ENCODE measurements at regions not wholly inside any gene's neighbourhood (a gene's known extent, or its start where the extent isn't known, plus 50 kb on each side); places are given as distances from the start of the nearest gene placed in this dataset.

DNA sequence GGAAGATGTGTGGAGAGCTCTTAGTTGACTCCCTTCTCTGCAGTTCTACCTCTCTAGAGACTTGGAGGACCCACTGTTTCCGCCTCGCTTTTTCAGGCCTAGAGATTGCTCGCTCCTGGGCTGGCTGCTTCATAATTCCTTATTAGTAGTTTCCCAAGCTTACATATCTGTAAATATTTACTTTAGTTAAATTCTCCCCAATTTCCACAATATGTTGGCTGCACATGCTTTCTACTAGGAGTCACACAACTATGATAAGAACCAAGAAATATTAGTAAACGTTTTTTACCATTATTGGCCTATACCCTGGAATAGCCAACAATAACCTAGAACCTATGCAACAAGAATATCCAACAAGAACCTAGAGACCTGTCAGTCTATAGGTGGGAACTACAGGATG lies 129.0 kb upstream of the RUNX1 start:
- no TSS peak for BruUV-seq (replicated peaks)
- no peak for DNase-seq (ENCODE audit: low read depth, low spot score)

DNA sequence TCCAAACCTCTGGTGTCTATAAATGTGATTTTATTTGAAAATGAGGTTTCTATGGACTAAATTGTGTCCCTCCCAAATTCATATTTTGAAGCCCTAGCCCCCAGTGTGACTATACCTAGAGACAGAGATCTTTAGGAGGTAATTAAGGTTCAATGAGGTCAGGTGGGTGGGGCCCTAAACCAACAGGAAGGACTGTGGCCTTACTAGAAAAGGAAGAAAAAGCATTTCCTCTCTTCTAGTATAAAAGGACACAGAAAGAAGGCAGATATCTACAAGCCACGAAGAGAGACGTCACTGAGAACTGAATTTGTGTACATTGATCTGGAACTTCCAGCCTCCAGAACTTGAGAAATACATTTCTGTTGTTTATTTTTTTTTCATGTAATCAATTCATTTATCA lies 123.1 kb upstream of the RUNX1 start:
- Histone ChIP-seq H4K20me1 (replicated peaks; ENCODE audit: control insufficient read depth, extremely low read depth, insufficient read depth, low read length) (no peaks in the 10 kb centered on the region), H3K9me1 (replicated peaks; ENCODE audit: control insufficient read depth, extremely low read depth, insufficient read depth, low read length) (no peaks in the 10 kb centered on the region), H3K4me1 (ENCODE audit: control insufficient read depth, extremely low read depth, insufficient read depth, low read length) (no peaks in the 10 kb centered on the region), H3K4me3 (replicated peaks in 1 of 3; ENCODE audit: insufficient read depth in 1 of 3, low read depth in 1 of 3, low read length in 3 of 3) (no peak overlapping the region), H3K27me3 (ENCODE audit: control insufficient read depth in 2 of 2, insufficient read depth in 2 of 2, low read length in 2 of 2) (peaks cover 0 to 2% of the 10 kb centered on the region in 2 experiments), H3K9me3 (replicated peaks; ENCODE audit: control insufficient read depth, insufficient read depth, low read length) (no peaks in the 10 kb centered on the region), H3K4me2 (ENCODE audit: insufficient read depth, low read length) (no peak overlapping the region), H2AFZ (ENCODE audit: low read depth, low read length) (no peak overlapping the region), H3K79me2 (ENCODE audit: control insufficient read depth, insufficient read depth, low read length) (no peaks in the 10 kb centered on the region), H3K9ac (replicated peaks; ENCODE audit: extremely low read depth, insufficient read depth, low read length) (no peak overlapping the region), H3K27ac (ENCODE audit: insufficient read depth, low read depth, low read length) (no peak overlapping the region), H3K36me3 (ENCODE audit: control insufficient read depth in 2 of 2, extremely low read depth in 1 of 2, insufficient read depth in 2 of 2, low read length in 2 of 2) (no peaks in the 10 kb centered on the region)
- ChIA-PET POLR2A (no interaction called here), CTCF (no interaction called here)
- no peak for FAIRE-seq
- dilution Hi-C loops (cut with MboI; ENCODE audit: extremely low pct_ligation_motif_present, low sequenced_read_pairs) (no loop called here), intact Hi-C loops (cut with micrococcal nuclease) (no loop called here)
- TF ChIP-seq, protein P1, sequence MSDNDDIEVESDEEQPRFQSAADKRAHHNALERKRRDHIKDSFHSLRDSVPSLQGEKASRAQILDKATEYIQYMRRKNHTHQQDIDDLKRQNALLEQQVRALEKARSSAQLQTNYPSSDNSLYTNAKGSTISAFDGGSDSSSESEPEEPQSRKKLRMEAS (IDR thresholded peaks at IDR 0.05; ENCODE audit: insufficient read depth, insufficient read length), result no peak
- TF ChIP-seq POLR2AphosphoS5 (IDR thresholded peaks at IDR 0.05; ENCODE audit: insufficient read depth, low read depth, low read length) (no peak), JUN (IDR thresholded peaks at IDR 0.05; ENCODE audit: borderline replicate concordance, insufficient read depth, insufficient read length, low read depth) (no peak), EZH2 (IDR thresholded peaks at IDR 0.05; ENCODE audit: borderline replicate concordance, low read depth, low read length, severe bottlenecking) (no peak)
- no peak for DNase-seq (ENCODE audit: low read depth, low spot score)
- BruUV-seq (replicated peaks), result no TSS peak

More for the DNA sequence above, 129.0 kb upstream of the RUNX1 start:
- H3K79me2 ChIP-seq (ENCODE audit: control insufficient read depth, insufficient read depth, low read length), result no peaks in the 10 kb centered on the region
- no peaks in the 10 kb centered on the region for H3K4me1 ChIP-seq (ENCODE audit: control insufficient read depth, extremely low read depth, insufficient read depth, low read length)
- TF ChIP-seq FOS (IDR thresholded peaks at IDR 0.05; ENCODE audit: borderline replicate concordance, insufficient read depth, low read length) (no peak), GATA2 (IDR thresholded peaks at IDR 0.05; ENCODE audit: insufficient read depth, insufficient read length, low read depth, low read length) (no peak), POLR2A (IDR thresholded peaks at IDR 0.05; ENCODE audit: low read depth, low read length) (no peak)
- TF ChIP-seq, protein P1 (IDR thresholded peaks at IDR 0.05; ENCODE audit: insufficient read depth, insufficient read length), result no peak
- no peak overlapping the region for H3K4me2 ChIP-seq (ENCODE audit: insufficient read depth, low read length)
- POLR2A ChIA-PET, result no interaction called here
- no peaks in the 10 kb centered on the region for H3K36me3 ChIP-seq (ENCODE audit: control insufficient read depth in 2 of 2, extremely low read depth in 1 of 2, insufficient read depth in 2 of 2, low read length in 2 of 2)
- FAIRE-seq, result no peak
- dilution Hi-C loops (cut with MboI; ENCODE audit: extremely low pct_ligation_motif_present, low sequenced_read_pairs), result no loop called here
- no peaks in the 10 kb centered on the region for H4K20me1 ChIP-seq (replicated peaks; ENCODE audit: control insufficient read depth, extremely low read depth, insufficient read depth, low read length)
- CTCF ChIA-PET, result interaction anchor here (1.0 kb wide), 1 partner anchor 27 kb away, joined by 4 read pairs; no protein-coding TSS in a partner anchor
- H3K9me3 ChIP-seq (replicated peaks; ENCODE audit: control insufficient read depth, insufficient read depth, low read length), result no peaks in the 10 kb centered on the region
- intact Hi-C loops (cut with micrococcal nuclease), result no loop called here
- no peak overlapping the region for H3K27ac ChIP-seq (ENCODE audit: insufficient read depth, low read depth, low read length)
- H3K9me1 ChIP-seq (replicated peaks; ENCODE audit: control insufficient read depth, extremely low read depth, insufficient read depth, low read length), result no peaks in the 10 kb centered on the region
- H3K9ac ChIP-seq (replicated peaks; ENCODE audit: extremely low read depth, insufficient read depth, low read length), result no peak overlapping the region
- no peak overlapping the region for H3K4me3 ChIP-seq (replicated peaks in 1 of 3; ENCODE audit: insufficient read depth in 1 of 3, low read depth in 1 of 3, low read length in 3 of 3)
- no peak overlapping the region for H2AFZ ChIP-seq (ENCODE audit: low read depth, low read length)
- peaks cover 0 to 2% of the 10 kb centered on the region in 2 experiments for H3K27me3 ChIP-seq (ENCODE audit: control insufficient read depth in 2 of 2, insufficient read depth in 2 of 2, low read length in 2 of 2)

All from endothelial cell of umbilical vein (primary cell).